ENCODE measurements at regions not wholly inside any gene's neighbourhood (a gene's known extent, or its start where the extent isn't known, plus 50 kb on each side); places are given as distances from the start of the nearest gene placed in this dataset.

- DNase-seq: no peak
Observed at GRCh38 chr3:124586126-124587052, 143.9 kb upstream of the UMPS start.

GRCh38 chr3:124587053-124587408 lies 143.2 kb upstream of the UMPS start:
- DNase-seq: no peak

GRCh38 chr3:124588036-124588435 lies 142.2 kb upstream of the UMPS start:
- DNase-seq: no peak

- DNase-seq: no peak
Observed at GRCh38 chr3:124588794-124589193, 141.5 kb upstream of the UMPS start.

GRCh38 chr3:124591699-124592098 lies 138.6 kb upstream of the UMPS start:
- no peak for DNase-seq

- DNase-seq: no peak
Observed at GRCh38 chr3:124592658-124593441, 137.4 kb upstream of the UMPS start.

- DNase-seq: no peak
Observed at GRCh38 chr3:124593442-124593829, 136.8 kb upstream of the UMPS start.

GRCh38 chr3:124594581-124594980 lies 135.7 kb upstream of the UMPS start:
- no peak for DNase-seq

- no peak for DNase-seq
Observed at GRCh38 chr3:124597273-124597672, 133.0 kb upstream of the UMPS start.

GRCh38 chr3:124597979-124598378 lies 132.3 kb upstream of the UMPS start:
- no peak for DNase-seq

GRCh38 chr3:124599147-124599765 lies 131.0 kb upstream of the UMPS start:
- DNase-seq: no peak

GRCh38 chr3:124599779-124600693 lies 130.2 kb upstream of the UMPS start:
- DNase-seq: no peak

- DNase-seq: no peak
Observed at GRCh38 chr3:124600765-124601164, 129.5 kb upstream of the UMPS start.

- no peak for DNase-seq
Observed at GRCh38 chr3:124601190-124601589, 129.1 kb upstream of the UMPS start.

- DNase-seq: no peak
Observed at GRCh38 chr3:124602980-124603627, 127.1 kb upstream of the UMPS start.

GRCh38 chr3:124605781-124606579 lies 124.3 kb upstream of the UMPS start:
- DNase-seq: no peak

- DNase-seq: no peak
Observed at GRCh38 chr3:124607163-124607562, 123.1 kb upstream of the UMPS start.

- DNase-seq: no peak
Observed at GRCh38 chr3:124609402-124609801, 120.8 kb upstream of the UMPS start.

- DNase-seq: no peak
Observed at GRCh38 chr3:124610130-124610529, 120.1 kb upstream of the UMPS start.

- DNase-seq: no peak
Observed at GRCh38 chr3:124611520-124611919, 118.7 kb upstream of the UMPS start.

GRCh38 chr3:124615896-124616543 lies 114.2 kb upstream of the UMPS start:
- no peak for DNase-seq
